ENCODE measurements at regions not wholly inside any gene's neighbourhood (a gene's known extent, or its start where the extent isn't known, plus 50 kb on each side); places are given as distances from the start of the nearest gene placed in this dataset.

DNA sequence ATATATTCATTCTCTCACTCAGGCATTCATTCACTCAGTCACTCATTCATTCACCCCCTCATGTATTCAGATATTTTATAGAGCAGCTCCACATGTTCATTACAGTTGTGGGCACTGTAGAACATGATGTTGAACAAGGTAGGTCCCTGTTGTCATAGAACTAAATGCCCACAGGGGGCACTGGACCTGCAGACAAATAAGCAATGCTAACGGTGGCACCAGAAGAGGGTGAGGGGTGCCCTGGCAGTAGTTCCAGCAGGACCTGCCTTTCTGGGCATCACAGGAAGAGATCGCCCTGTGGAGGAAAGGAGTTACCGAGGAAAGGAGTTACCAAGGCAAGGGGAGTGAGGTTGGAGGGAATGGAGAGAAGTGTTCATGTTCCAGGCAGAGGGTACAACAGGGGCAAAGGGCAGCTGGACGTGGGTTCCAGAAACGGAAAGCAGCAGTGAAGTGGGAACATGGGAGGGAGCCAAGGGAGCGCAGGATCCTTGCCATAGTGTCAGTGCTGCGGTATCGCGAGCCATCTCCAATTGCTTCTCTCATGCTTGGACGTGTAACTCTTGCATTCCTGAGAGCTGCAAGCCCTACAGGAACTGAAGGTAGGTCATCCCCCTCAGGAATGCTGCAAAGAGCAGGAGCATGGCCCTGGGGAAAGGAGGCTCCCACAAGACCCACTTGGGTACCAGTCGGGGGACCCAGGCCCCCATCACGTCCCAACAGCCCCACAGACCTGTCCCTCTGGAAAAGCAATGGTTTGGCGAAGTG, 128.2 kb downstream of the EDN3 start:
- no peak for DNase-seq (ENCODE audit: low spot score in 2 of 2)
- H3K27me3 ChIP-seq (ENCODE audit: low read depth), result no peaks in the 10 kb centered on the region
- no peak overlapping the region for H3K4me3 ChIP-seq
- H3K9me3 ChIP-seq, result no peaks in the 10 kb centered on the region
- no peaks in the 10 kb centered on the region for H3K4me1 ChIP-seq
- in situ Hi-C loops (cut with MboI; ENCODE audit: low sequenced_read_pairs), result no loop called here
- H3K36me3 ChIP-seq (replicated peaks), result no peaks in the 10 kb centered on the region

DNA sequence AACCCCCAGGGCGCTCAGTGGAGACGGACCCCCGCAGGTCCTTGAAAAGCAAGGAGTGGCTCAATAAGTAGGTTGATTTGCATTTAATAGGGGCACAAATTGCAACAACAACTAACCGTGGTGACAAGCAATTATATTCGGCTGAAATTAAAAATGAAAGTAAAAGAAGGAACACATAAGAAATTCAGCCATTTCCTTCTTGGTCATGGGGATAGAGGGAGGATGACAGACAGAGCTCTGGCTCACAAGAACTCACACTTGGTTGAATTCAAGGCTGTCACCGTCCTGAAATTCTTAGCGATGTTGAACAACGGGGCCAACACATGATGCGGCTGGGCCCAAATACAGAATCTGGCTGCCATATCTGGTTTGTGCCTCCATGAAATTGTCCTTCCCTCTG, 129.0 kb downstream of the EDN3 start:
- no peaks in the 10 kb centered on the region for H3K4me1 ChIP-seq
- DNase-seq (ENCODE audit: low spot score in 2 of 2), result no peak
- no peak overlapping the region for H3K4me3 ChIP-seq
- H3K27me3 ChIP-seq (ENCODE audit: low read depth), result no peaks in the 10 kb centered on the region
- H3K36me3 ChIP-seq (replicated peaks), result no peaks in the 10 kb centered on the region
- no peaks in the 10 kb centered on the region for H3K9me3 ChIP-seq
- in situ Hi-C loops (cut with MboI; ENCODE audit: low sequenced_read_pairs), result no loop called here

DNA sequence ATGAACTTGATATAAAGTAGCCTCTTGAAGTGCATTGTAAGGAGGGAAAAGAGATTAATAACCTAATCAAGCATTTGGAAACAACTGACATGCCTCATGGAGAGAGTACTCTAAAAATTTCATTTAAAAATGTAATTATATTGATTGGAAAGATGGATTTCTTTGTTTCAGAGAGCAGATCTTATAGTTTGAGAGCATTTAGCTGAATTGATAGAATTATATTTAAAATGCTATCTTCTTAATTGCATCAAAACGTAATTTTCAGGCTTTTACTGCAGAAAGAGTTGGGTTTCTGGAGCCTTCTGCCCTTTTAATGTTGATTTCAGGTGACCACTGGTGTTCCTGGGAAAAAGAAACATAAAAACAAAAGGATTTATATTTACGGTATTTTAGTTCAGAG, 130.6 kb downstream of the EDN3 start:
- Histone ChIP-seq H3K9me3 (no peaks in the 10 kb centered on the region), H3K36me3 (replicated peaks) (no peaks in the 10 kb centered on the region), H3K4me1 (no peaks in the 10 kb centered on the region), H3K4me3 (no peak overlapping the region), H3K27me3 (ENCODE audit: low read depth) (no peaks in the 10 kb centered on the region)
- in situ Hi-C loops (cut with MboI; ENCODE audit: low sequenced_read_pairs), result no loop called here
- no peak for DNase-seq (ENCODE audit: low spot score in 2 of 2)

DNA sequence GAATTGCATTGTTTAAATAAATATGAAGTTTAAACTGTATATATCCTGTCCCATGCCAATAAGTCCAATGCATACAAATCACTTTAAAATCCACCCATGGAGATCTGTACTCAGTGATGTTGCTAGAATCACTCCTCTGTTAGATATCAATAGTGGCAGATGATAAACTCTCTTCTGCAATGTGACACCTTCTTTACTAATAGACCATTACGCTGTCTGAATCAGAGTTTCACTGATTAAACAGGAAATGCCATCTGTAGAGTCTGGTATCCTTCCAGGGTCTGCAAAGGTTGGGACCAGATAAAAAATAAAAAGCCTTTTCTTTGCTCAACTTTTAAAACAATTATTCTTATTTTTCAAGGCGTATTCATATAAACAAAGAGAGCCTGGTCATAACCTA, 134.5 kb downstream of the EDN3 start:
- Histone ChIP-seq H3K27me3 (ENCODE audit: low read depth) (no peaks in the 10 kb centered on the region), H3K4me1 (no peaks in the 10 kb centered on the region), H3K36me3 (replicated peaks) (no peaks in the 10 kb centered on the region), H3K9me3 (no peaks in the 10 kb centered on the region), H3K4me3 (no peak overlapping the region)
- in situ Hi-C loops (cut with MboI; ENCODE audit: low sequenced_read_pairs), result no loop called here
- no peak for DNase-seq (ENCODE audit: low spot score in 2 of 2)

DNA sequence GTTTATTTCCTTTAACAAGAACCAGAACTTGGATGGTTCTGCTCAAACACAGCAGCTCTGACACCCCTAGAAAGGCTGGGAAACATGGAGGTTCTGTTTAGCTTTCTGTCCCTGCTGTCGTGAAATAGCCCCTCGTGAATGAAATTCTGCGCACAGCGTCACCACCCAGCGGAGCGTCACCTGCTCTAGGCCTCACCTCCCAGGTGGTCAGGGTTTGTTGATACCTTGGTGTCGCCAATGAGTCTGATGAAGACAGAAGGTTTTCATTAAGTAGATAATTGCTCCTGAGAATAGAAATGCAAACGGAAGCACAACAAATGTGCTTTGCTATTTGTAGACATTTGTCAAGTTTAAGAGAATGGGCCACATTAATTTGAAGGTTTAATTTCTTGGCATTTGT, 135.1 kb downstream of the EDN3 start:
- Histone ChIP-seq H3K27me3 (ENCODE audit: low read depth) (no peaks in the 10 kb centered on the region), H3K4me1 (no peaks in the 10 kb centered on the region), H3K9me3 (no peaks in the 10 kb centered on the region), H3K4me3 (no peak overlapping the region), H3K36me3 (replicated peaks) (no peaks in the 10 kb centered on the region)
- in situ Hi-C loops (cut with MboI; ENCODE audit: low sequenced_read_pairs), result no loop called here
- DNase-seq (ENCODE audit: low spot score in 2 of 2), result no peak

DNA sequence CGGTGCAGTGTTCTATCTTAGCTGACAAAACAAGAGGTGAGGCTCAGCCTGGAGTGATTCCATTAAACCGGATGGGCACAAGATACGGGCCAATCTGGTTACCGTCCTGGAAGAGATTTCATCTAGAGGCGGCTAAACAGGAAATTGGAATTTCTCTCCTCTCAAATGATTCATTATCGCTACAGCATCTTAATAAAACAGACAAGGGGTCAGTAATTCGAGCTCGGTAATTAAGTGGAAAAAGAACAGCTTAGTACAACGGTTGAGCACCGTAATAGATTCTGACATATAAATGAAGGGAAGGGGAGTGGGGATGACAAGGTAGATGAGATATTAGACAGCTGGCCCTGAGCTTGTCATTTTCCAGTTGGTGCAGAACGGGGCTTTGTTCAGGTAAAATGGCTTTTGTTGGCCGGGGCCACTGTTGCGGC, 137.2 kb downstream of the EDN3 start:
- Histone ChIP-seq H3K27me3 (ENCODE audit: low read depth) (no peaks in the 10 kb centered on the region; the same call in 1 of the 2 replicates), H3K4me3 (no peak overlapping the region), H3K4me1 (no peaks in the 10 kb centered on the region), H3K9me3 (no peaks in the 10 kb centered on the region), H3K36me3 (replicated peaks) (no peaks in the 10 kb centered on the region)
- DNase-seq (ENCODE audit: low spot score in 2 of 2), result no peak
- in situ Hi-C loops (cut with MboI; ENCODE audit: low sequenced_read_pairs), result no loop called here

DNA sequence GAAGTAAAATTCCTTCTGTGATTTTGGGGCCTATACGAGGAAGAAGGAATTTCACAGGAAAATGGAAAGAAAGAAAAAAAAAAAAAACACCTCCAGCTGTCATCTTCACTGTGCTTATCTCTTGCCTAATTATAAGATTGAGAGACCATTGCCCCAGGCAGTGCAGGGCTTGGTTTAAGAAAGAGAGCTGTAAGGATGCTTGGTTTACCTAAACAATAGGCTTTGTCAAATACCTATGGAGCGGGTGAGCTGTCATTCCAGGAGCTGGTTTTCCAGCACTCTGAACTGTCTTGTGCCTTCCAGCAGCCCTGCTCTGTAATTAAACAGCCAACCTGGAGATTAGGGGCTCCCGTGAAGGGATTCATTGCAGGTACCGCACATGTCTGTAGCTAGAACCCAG, 137.8 kb downstream of the EDN3 start:
- Histone ChIP-seq H3K36me3 (replicated peaks) (no peaks in the 10 kb centered on the region), H3K4me1 (no peaks in the 10 kb centered on the region), H3K9me3 (no peaks in the 10 kb centered on the region), H3K4me3 (no peak overlapping the region), H3K27me3 (ENCODE audit: low read depth) (no peaks in the 10 kb centered on the region; the same call in 1 of the 2 replicates)
- DNase-seq (ENCODE audit: low spot score in 2 of 2), result peak in 1 of 2 experiments; percentile 18
- in situ Hi-C loops (cut with MboI; ENCODE audit: low sequenced_read_pairs), result no loop called here

DNA sequence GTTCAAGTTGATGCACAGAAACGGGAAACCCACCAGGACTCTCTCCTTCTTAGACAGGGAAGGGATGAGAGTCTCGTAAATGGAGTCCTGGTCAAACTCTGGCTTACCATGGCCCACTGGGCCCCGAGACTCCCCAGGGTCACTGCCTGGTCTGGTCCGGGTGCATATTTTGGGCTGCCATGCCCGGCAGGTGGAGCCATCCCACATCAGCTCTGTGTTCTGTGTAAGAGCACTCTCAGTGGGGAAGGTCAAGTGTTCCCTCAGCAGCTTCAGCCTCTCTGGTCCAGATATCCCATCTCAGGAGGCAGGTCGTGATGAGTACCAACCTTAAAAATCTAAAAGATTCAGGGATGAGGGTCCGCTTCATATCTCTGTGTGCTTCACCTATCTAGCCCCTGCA, 138.8 kb downstream of the EDN3 start:
- H3K27me3 ChIP-seq (ENCODE audit: low read depth), result no peaks in the 10 kb centered on the region; the same call in 1 of the 2 replicates
- no peak for DNase-seq (ENCODE audit: low spot score in 2 of 2)
- no peaks in the 10 kb centered on the region for H3K36me3 ChIP-seq (replicated peaks)
- in situ Hi-C loops (cut with MboI; ENCODE audit: low sequenced_read_pairs), result no loop called here
- no peaks in the 10 kb centered on the region for H3K4me1 ChIP-seq
- H3K9me3 ChIP-seq, result no peaks in the 10 kb centered on the region
- no peak overlapping the region for H3K4me3 ChIP-seq

DNA sequence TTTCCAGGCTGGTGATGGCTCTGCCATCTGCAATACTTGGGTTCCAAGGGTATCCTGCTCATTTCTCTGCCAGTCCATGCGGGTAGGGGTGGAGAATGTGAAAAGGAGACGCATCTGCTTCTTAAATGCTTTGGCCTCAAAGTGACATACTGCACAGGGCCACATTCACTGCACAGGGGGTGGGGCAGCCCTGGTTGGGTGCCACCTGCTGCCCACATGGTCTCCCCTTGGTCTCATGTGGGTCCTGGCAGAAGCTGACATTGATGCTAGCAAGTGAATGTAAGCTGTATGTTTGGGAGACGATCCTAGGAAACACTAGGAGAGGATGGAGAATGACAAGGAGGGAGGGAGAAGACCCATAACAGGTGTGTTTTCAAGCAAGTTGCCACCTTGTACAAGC, 140.9 kb downstream of the EDN3 start:
- no peak for DNase-seq (ENCODE audit: low spot score in 2 of 2)
- Histone ChIP-seq H3K4me1 (no peaks in the 10 kb centered on the region), H3K36me3 (replicated peaks) (no peaks in the 10 kb centered on the region), H3K4me3 (no peak overlapping the region), H3K27me3 (ENCODE audit: low read depth) (no peaks in the 10 kb centered on the region; the same call in 1 of the 2 replicates), H3K9me3 (no peaks in the 10 kb centered on the region)
- in situ Hi-C loops (cut with MboI; ENCODE audit: low sequenced_read_pairs), result no loop called here

DNA sequence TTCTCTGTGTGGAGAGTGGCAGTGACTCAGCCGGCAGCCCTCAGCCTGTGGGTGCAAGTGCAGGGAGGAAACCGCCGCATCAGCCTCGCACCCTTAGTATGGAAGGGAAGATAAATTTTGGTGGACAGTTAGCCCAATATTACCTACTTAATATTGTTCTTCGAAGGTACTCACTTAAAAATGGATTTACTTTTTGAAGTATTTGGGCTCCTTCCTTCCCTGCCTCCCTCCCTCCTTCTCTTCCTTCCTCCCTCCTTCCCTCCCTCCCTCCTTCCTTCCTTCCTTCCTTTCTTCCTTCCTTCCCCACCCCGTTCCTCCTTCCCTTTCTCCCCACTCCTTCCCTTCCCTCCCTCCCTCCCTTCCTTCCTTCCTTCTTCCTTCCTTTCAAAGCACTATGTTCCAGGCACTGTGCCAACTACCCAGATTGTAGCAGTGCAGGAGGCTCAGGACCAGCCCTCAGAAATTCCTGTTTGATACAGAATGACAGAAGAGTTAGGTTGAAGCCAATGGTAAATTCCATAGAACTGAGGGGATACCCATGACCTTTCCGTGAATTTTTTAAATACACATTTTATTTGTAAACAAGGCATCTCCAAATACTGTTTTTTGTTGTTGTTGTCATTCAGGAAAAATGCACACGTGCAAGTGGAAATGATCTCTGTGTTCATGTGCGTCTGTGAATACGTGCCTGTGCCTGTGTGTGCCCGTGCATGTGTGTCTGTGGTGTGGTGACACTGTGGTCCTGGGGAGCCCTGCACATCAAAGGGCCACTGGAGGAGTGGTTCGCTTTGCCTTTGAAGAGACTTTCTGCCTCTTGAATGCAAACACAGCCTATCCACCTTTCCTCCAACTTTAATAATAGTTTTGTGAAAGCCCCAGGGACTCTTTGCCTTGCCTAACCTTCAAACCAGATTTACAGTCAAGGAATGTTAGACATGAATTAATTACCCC, 141.7 kb downstream of the EDN3 start:
- Histone ChIP-seq H3K27me3 (ENCODE audit: low read depth) (peaks cover 1% of the 10 kb centered on the region), H3K4me3 (no peak overlapping the region), H3K36me3 (replicated peaks) (no peaks in the 10 kb centered on the region), H3K4me1 (no peaks in the 10 kb centered on the region), H3K9me3 (no peaks in the 10 kb centered on the region)
- DNase-seq (ENCODE audit: low spot score in 2 of 2), result no peak
- in situ Hi-C loops (cut with MboI; ENCODE audit: low sequenced_read_pairs), result no loop called here

DNA sequence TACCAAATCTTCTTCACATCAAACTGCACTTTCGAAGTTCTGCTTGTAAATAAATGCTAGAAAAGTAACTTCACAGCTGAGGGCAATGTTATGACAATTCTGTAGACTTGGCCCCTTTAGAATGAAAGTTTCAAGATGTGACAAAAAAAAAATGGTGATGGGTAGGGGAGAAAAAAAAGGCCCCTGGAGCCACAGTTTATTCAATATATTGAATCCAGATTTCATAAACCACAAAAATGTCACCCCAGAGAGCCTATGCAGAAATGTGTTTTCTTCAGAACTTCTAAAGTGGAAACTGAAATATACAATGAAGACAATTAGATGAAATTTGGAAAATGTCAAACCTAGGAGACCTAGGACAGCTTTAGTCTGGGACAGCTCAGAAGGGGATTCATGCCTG, 143.1 kb downstream of the EDN3 start:
- Histone ChIP-seq H3K9me3 (no peaks in the 10 kb centered on the region), H3K4me3 (no peak overlapping the region), H3K4me1 (no peaks in the 10 kb centered on the region), H3K36me3 (replicated peaks) (no peaks in the 10 kb centered on the region), H3K27me3 (ENCODE audit: low read depth) (peaks cover 10% of the 10 kb centered on the region)
- DNase-seq (ENCODE audit: low spot score in 2 of 2), result no peak
- in situ Hi-C loops (cut with MboI; ENCODE audit: low sequenced_read_pairs), result no loop called here

DNA sequence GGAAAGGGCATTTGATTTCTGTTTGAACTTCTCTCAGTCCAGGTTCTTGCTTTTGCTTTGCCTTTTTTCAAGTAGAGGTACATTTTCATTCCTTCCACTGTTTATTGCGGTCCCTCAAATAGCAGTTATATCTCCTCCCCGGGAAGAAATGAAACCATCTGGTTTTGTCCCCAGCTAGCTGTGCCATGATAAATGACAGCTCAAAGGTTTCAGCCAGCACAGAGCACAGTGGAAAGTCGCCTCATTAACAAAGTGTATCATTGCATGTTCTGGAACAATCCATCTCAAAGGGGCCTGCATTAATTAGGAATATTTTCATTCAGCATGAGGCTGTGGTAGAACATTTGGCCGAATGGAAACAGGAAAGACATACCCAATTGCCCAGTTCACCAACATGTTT, 146.0 kb downstream of the EDN3 start:
- peaks cover 13% of the 10 kb centered on the region for H3K27me3 ChIP-seq (ENCODE audit: low read depth)
- DNase-seq (ENCODE audit: low spot score in 2 of 2), result no peak
- H3K36me3 ChIP-seq (replicated peaks), result no peaks in the 10 kb centered on the region
- H3K4me1 ChIP-seq, result no peaks in the 10 kb centered on the region
- in situ Hi-C loops (cut with MboI; ENCODE audit: low sequenced_read_pairs), result no loop called here
- no peaks in the 10 kb centered on the region for H3K9me3 ChIP-seq
- no peak overlapping the region for H3K4me3 ChIP-seq

DNA sequence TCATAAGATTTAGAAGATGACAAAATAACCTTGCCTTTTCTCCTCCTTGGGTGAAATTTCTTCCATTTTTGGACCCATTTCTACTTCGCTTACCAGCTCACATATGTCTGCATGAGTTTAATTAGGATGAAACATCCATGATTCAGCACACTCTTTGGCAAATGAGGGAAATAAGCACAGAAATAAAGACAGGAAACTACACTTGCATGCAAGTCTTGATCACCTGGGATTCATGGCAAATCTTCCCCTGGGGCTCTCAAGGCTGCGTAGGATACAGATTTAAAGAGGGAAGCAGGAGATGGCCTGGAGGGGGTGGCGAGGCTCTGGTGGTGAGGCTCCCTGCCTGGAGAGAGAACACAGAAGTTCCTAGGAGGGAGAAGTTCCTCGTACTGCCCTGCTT, 147.8 kb downstream of the EDN3 start:
- Histone ChIP-seq H3K36me3 (replicated peaks) (no peaks in the 10 kb centered on the region), H3K27me3 (ENCODE audit: low read depth) (peaks cover 13% of the 10 kb centered on the region; the same call in 1 of the 2 replicates), H3K4me3 (no peak overlapping the region), H3K9me3 (no peaks in the 10 kb centered on the region), H3K4me1 (no peaks in the 10 kb centered on the region)
- in situ Hi-C loops (cut with MboI; ENCODE audit: low sequenced_read_pairs), result no loop called here
- no peak for DNase-seq (ENCODE audit: low spot score in 2 of 2)

DNA sequence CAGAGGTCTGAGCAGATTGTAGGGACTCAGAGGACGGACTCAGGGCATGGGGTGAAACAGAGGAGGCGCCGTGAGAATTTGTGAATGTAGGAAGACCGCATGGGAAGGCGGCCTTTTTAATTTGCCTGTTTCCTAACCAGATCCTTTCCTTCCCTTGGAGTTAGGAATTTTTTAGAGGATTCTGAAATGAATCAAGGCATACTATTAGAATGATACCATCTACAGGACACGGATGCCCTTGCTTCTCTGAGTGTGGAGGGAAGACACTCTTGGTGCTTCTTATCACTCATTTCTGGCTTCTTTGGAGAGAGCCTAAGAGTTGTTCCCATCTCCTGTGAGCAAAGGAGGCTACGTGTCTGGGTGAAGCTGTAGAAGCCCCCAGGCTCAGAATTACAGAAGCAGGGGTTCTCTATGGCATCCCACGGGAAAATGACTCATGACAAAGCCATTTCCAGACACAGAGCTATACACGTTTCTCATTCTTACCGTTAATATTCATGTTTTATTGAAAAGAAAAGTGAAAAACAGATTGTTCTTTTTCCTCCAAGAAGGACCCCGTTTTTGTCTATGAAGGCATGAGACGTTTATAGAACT, 148.5 kb downstream of the EDN3 start:
- Histone ChIP-seq H3K4me3 (no peak overlapping the region), H3K36me3 (replicated peaks) (no peaks in the 10 kb centered on the region), H3K9me3 (no peaks in the 10 kb centered on the region), H3K4me1 (no peaks in the 10 kb centered on the region), H3K27me3 (ENCODE audit: low read depth) (peaks cover 13% of the 10 kb centered on the region; the same call in 1 of the 2 replicates)
- in situ Hi-C loops (cut with MboI; ENCODE audit: low sequenced_read_pairs), result no loop called here
- no peak for DNase-seq (ENCODE audit: low spot score in 2 of 2)

Data from HAP-1 (cell line).